PFSK-1 (cell line): ENCODE measurements at regions not wholly inside any gene's neighbourhood (a gene's known extent, or its start where the extent isn't known, plus 50 kb on each side); places are given as distances from the start of the nearest gene placed in this dataset.

Source experiments
- FOXP2 ChIP-seq: optimal IDR thresholded peaks from 2 replicates; pipeline ENCODE3; 2011; ENCODE audit warnings: borderline replicate concordance, control low read depth, inconsistent platforms; ENCODE audit not compliant: insufficient read depth; ENCODE audit errors: extremely low read length, extremely low read depth
- POLR2AphosphoS5 ChIP-seq: IDR thresholded peaks from 2 replicates; pipeline ENCODE4 v1.6.1; 2012; ENCODE audit warnings: low read depth, mild to moderate bottlenecking, control low read depth, low read length, moderate library complexity
- REST ChIP-seq, 2 experiments: IDR thresholded peaks; 2 replicates each; pipeline versions ENCODE4 v1.6.1 to v1.8.0; 2011 to 2012; ENCODE audit warnings: low read depth in 2 of 2, low read length in 2 of 2, control low read depth in 1 of 2, inconsistent platforms in 1 of 2, mild to moderate bottlenecking in 1 of 2, moderate library complexity in 1 of 2; ENCODE audit not compliant: insufficient read depth in 1 of 2
- SIN3A ChIP-seq: IDR thresholded peaks from 2 replicates; pipeline ENCODE4 v1.6.1; 2012; ENCODE audit warnings: mild to moderate bottlenecking, low read length, moderate library complexity, borderline replicate concordance; ENCODE audit not compliant: insufficient read depth
- TAF1 ChIP-seq: IDR thresholded peaks from 2 replicates; pipeline ENCODE4 v1.6.1; 2012; ENCODE audit warnings: low read length, control low read depth, borderline replicate concordance; ENCODE audit not compliant: insufficient read depth

- TF ChIP-seq POLR2AphosphoS5 (no peak), REST (IDR thresholded peaks at IDR 0.05; ENCODE audit: insufficient read depth in 1 of 2, low read depth in 2 of 2, low read length in 2 of 2) (no peak), SIN3A (no peak), TAF1 (no peak), FOXP2 (no peak)
These were observed 469.0 kb upstream of the BRINP1 start for GRCh38 chr9:119838210-119838609.

DNA sequence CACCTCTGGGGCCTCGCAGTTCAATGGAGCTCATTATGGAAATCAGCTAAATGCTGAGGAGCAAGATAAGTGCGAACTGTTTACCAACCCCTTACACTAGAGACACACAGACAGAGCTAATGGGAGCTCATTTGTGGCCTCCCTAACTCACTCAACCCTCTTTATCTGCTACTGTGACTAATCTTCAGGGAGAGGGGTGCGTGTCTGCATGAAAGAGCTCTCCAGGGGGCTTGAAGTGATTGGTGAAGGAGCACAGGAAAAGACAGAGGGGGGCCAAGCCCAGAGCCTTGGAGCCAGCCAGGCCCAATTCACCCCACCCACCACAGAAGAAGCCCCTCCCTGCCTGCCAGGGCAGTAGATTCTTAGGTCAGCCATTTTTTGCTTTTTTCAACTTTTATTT is 466.8 kb upstream of the BRINP1 start:
- TF ChIP-seq TAF1 (no peak), REST (IDR thresholded peaks at IDR 0.05; ENCODE audit: insufficient read depth in 1 of 2, low read depth in 2 of 2, low read length in 2 of 2) (no peak), SIN3A (no peak), FOXP2 (no peak), POLR2AphosphoS5 (no peak)

GRCh38 chr9:119834064-119834620 is 464.9 kb upstream of the BRINP1 start:
- no peak for TF ChIP-seq SIN3A
- no peak for TF ChIP-seq REST (IDR thresholded peaks at IDR 0.05; ENCODE audit: insufficient read depth in 1 of 2, low read depth in 2 of 2, low read length in 2 of 2)
- TF ChIP-seq TAF1 = no peak
- TF ChIP-seq FOXP2 = no peak

DNA sequence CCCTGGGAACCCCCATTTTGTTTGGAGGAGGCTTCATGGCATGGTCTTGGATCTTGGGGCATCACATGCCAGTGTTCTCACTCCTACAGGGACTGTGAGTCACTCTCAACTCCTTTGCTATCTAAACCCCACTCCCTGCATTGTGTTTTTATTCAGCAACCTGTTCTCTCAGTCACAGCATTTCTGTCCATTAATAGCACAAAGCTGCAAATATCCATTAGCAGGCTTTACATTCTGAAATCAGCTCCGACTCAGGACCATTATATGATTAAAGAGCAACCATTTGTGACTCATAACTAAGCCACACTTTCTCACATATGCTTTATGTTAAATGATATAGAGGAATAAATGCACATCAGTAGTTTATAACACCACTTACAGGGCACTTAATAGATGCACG is 462.1 kb upstream of the BRINP1 start:
- TF ChIP-seq SIN3A (no peak), REST (IDR thresholded peaks at IDR 0.05; ENCODE audit: insufficient read depth in 1 of 2, low read depth in 2 of 2, low read length in 2 of 2) (no peak), TAF1 (no peak), POLR2AphosphoS5 (no peak), FOXP2 (no peak)

DNA sequence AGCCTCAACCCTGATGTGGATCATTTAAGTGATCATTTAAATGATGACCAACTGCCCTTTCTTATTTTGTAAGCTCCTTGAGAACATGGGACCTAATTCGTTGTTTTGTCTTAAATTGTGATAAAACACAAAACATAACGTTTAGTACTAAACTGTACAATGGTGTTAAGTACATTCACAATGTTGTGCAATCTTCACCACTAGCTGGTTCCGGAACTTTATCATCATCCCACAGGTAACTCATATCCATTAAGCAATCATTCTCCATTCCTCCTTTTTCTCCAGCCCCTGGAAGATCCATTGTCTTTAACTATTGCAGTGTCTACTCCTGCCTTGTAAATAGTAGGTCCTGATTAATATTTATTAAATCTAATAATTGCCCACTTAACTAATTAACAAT is 460.5 kb upstream of the BRINP1 start:
- TF ChIP-seq FOXP2 = no peak
- no peak for TF ChIP-seq SIN3A
